ENCODE measurements at regions not wholly inside any gene's neighbourhood (a gene's known extent, or its start where the extent isn't known, plus 50 kb on each side); places are given as distances from the start of the nearest gene placed in this dataset.
"Not testable (repeated sequence)": the region's sequence is repeated elsewhere in the genome, so short reads cannot be mapped to it uniquely, and the experiment has no call there.

GRCh38 chr2:91518361-91518981 lies 2827.0 kb downstream of the RPIA start:
- not testable (repeated sequence) for TF ChIP-seq POLR2A, POLR2AphosphoS5 (IDR thresholded peaks at IDR 0.05)
